ENCODE measurements at regions not wholly inside any gene's neighbourhood (a gene's known extent, or its start where the extent isn't known, plus 50 kb on each side); places are given as distances from the start of the nearest gene placed in this dataset.

GRCh38 chr18:5667356-5667755, 123.6 kb upstream of the EPB41L3 start:
- Mint-ChIP-seq H3K4me1 (ENCODE audit: low read depth) (no peaks in the 10 kb centered on the region), H3K27me3 (no peaks in the 10 kb centered on the region), H3K27ac (no peak overlapping the region), H3K36me3 (ENCODE audit: low read depth) (no peaks in the 10 kb centered on the region), H3K4me3 (no peak overlapping the region), H3K9me3 (no peaks in the 10 kb centered on the region)
- TF ChIP-seq CTCF (IDR thresholded peaks at IDR 0.05), result no peak
- POLR2A ChIA-PET, result no interaction called here
- no peak overlapping the region for H3K27ac ChIP-seq (ENCODE audit: low read depth in 1 of 2, low read length in 2 of 2)
- CTCF ChIA-PET, result no interaction called here
- no peaks in the 10 kb centered on the region for H3K27me3 ChIP-seq (ENCODE audit: control insufficient read depth in 1 of 2, insufficient read depth in 2 of 2, low read length in 2 of 2)
- DNase-seq, result no peak
- no peaks in the 10 kb centered on the region for H3K36me3 ChIP-seq (ENCODE audit: insufficient read depth, low read length)
- H3K9me3 ChIP-seq (ENCODE audit: control insufficient read depth in 1 of 2, insufficient read depth in 1 of 2, low read length in 2 of 2), result no peaks in the 10 kb centered on the region
- intact Hi-C loops (cut with DNase I, micrococcal nuclease), result no loop called here
- H3K4me1 ChIP-seq (ENCODE audit: insufficient read depth, low read length), result no peaks in the 10 kb centered on the region
- no peak overlapping the region for H3K4me3 ChIP-seq (ENCODE audit: low read length)
- ATAC-seq (ENCODE audit: poor library complexity), result no peak

GRCh38 chr18:5662586-5663090, 118.8 kb upstream of the EPB41L3 start:
- DNase-seq (no peak), ATAC-seq (ENCODE audit: poor library complexity) (no peak)
- Mint-ChIP-seq H3K27ac (no peak overlapping the region), H3K4me3 (no peak overlapping the region), H3K36me3 (ENCODE audit: low read depth) (no peaks in the 10 kb centered on the region), H3K9me3 (no peaks in the 10 kb centered on the region), H3K27me3 (peaks cover 5% of the 10 kb centered on the region), H3K4me1 (ENCODE audit: low read depth) (no peaks in the 10 kb centered on the region)
- Histone ChIP-seq H3K4me1 (ENCODE audit: insufficient read depth, low read length) (no peaks in the 10 kb centered on the region), H3K27ac (ENCODE audit: low read depth in 1 of 2, low read length in 2 of 2) (no peak overlapping the region), H3K36me3 (ENCODE audit: insufficient read depth, low read length) (no peaks in the 10 kb centered on the region), H3K9me3 (ENCODE audit: control insufficient read depth in 1 of 2, insufficient read depth in 1 of 2, low read length in 2 of 2) (no peaks in the 10 kb centered on the region), H3K27me3 (ENCODE audit: control insufficient read depth in 1 of 2, insufficient read depth in 2 of 2, low read length in 2 of 2) (no peaks in the 10 kb centered on the region), H3K4me3 (ENCODE audit: low read length) (no peak overlapping the region)
- POLR2A ChIA-PET, result no interaction called here
- CTCF ChIA-PET, result no interaction called here
- intact Hi-C loops (cut with DNase I, micrococcal nuclease), result no loop called here
- no peak for TF ChIP-seq CTCF (IDR thresholded peaks at IDR 0.05)

- H3K4me1 ChIP-seq (ENCODE audit: insufficient read depth, low read length), result no peaks in the 10 kb centered on the region
- Mint-ChIP-seq H3K4me1 (ENCODE audit: low read depth) (no peaks in the 10 kb centered on the region), H3K9me3 (no peaks in the 10 kb centered on the region), H3K4me3 (no peak overlapping the region), H3K36me3 (ENCODE audit: low read depth) (no peaks in the 10 kb centered on the region), H3K27ac (no peak overlapping the region), H3K27me3 (peaks cover 17% of the 10 kb centered on the region)
- H3K27me3 ChIP-seq (ENCODE audit: control insufficient read depth in 1 of 2, insufficient read depth in 2 of 2, low read length in 2 of 2), result no peaks in the 10 kb centered on the region
- ATAC-seq (ENCODE audit: poor library complexity) (no peak), DNase-seq (no peak)
- intact Hi-C loops (cut with DNase I, micrococcal nuclease), result no loop called here
- no peaks in the 10 kb centered on the region for H3K9me3 ChIP-seq (ENCODE audit: control insufficient read depth in 1 of 2, insufficient read depth in 1 of 2, low read length in 2 of 2)
- no peak overlapping the region for H3K4me3 ChIP-seq (ENCODE audit: low read length)
- ChIA-PET CTCF (no interaction called here), POLR2A (no interaction called here)
- no peak for TF ChIP-seq CTCF (IDR thresholded peaks at IDR 0.05)
- H3K27ac ChIP-seq (ENCODE audit: low read depth in 1 of 2, low read length in 2 of 2), result no peak overlapping the region
- H3K36me3 ChIP-seq (ENCODE audit: insufficient read depth, low read length), result no peaks in the 10 kb centered on the region
Measured at GRCh38 chr18:5661179-5661578, 117.4 kb upstream of the EPB41L3 start.
